CD14-positive monocyte (primary cell): ENCODE measurements at regions not wholly inside any gene's neighbourhood (a gene's known extent, or its start where the extent isn't known, plus 50 kb on each side); places are given as distances from the start of the nearest gene placed in this dataset.

Source experiments
- DNase-seq, 3 donors: peaks; one replicate each; pipeline ENCODE4 v3.0.0-alpha.2; 2011 to 2022
- H2AFZ ChIP-seq: 2 replicates; pipeline ENCODE4 v1.6.0; 2012; ENCODE audit warnings: mild to moderate bottlenecking, low read depth, low read length, inconsistent platforms; ENCODE audit not compliant: insufficient read depth, poor library complexity, severe bottlenecking
- H3K27ac ChIP-seq, 2 donors: 1 replicate in 1 of 2; 2 replicates in 1 of 2; pipeline ENCODE4 v1.5.1; 2012 to 2013; ENCODE audit warnings: low read length in 2 of 2, control low read depth in 1 of 2, inconsistent platforms in 1 of 2, low read depth in 1 of 2, mild to moderate bottlenecking in 1 of 2
- H3K27me3 ChIP-seq, 2 donors: one replicate each; pipeline versions ENCODE4 v1.6.0 to v1.6.1; 2011 to 2013; ENCODE audit warnings: low read length in 2 of 2; ENCODE audit not compliant: control insufficient read depth in 2 of 2, insufficient read depth in 2 of 2
- H3K36me3 ChIP-seq, 2 donors: replicated peaks in 1 of 2; 1 replicate in 1 of 2; 2 replicates in 1 of 2; pipeline versions ENCODE4 v1.5.1 to v1.6.1; 2012 to 2013; ENCODE audit warnings: low read length in 2 of 2, control low read depth in 1 of 2, inconsistent platforms in 1 of 2, mild to moderate bottlenecking in 1 of 2; ENCODE audit not compliant: insufficient read depth in 2 of 2, control insufficient read depth in 1 of 2
- H3K4me1 ChIP-seq, 2 donors: 1 replicate in 1 of 2; 2 replicates in 1 of 2; pipeline versions ENCODE4 v1.5.1 to v1.6.1; 2012 to 2013; ENCODE audit warnings: low read length in 2 of 2, control low read depth in 1 of 2, inconsistent platforms in 1 of 2, mild to moderate bottlenecking in 1 of 2, moderate library complexity in 1 of 2; ENCODE audit not compliant: insufficient read depth in 2 of 2, control insufficient read depth in 1 of 2
- H3K4me2 ChIP-seq: replicated peaks from 2 replicates; pipeline ENCODE3; 2012; ENCODE audit warnings: low read length, moderate library complexity, mild to moderate bottlenecking; ENCODE audit not compliant: poor library complexity, severe bottlenecking; ENCODE audit errors: extremely low read depth
- H3K4me3 ChIP-seq, 3 experiments: fragments of 200-600 bp in 1 of 3; sonication (generic) in 1 of 3; replicated peaks in 1 of 3; 1 replicate in 2 of 3; 2 replicates in 1 of 3; pipeline ENCODE4 v1.5.1; 2011 to 2013; ENCODE audit warnings: low read length in 3 of 3, mild to moderate bottlenecking in 3 of 3, control low read depth in 2 of 3, low read depth in 2 of 3, inconsistent platforms in 1 of 3, moderate library complexity in 1 of 3
- H3K79me2 ChIP-seq: 2 replicates; pipeline ENCODE4 v1.6.0; 2012; ENCODE audit warnings: mild to moderate bottlenecking, control low read depth, inconsistent platforms, low read length, moderate library complexity; ENCODE audit not compliant: insufficient read depth
- H3K9ac ChIP-seq: 2 replicates; pipeline ENCODE4 v1.6.0; 2017; ENCODE audit warnings: low read length, mild to moderate bottlenecking; ENCODE audit not compliant: insufficient read depth, poor library complexity, severe bottlenecking
- H3K9me3 ChIP-seq, 2 donors: replicated peaks in 1 of 2; 1 replicate in 1 of 2; 2 replicates in 1 of 2; pipeline versions ENCODE4 v1.5.1 to v1.6.1; 2012 to 2013; ENCODE audit warnings: low read length in 2 of 2, control low read depth in 1 of 2; ENCODE audit not compliant: control insufficient read depth in 1 of 2, insufficient read depth in 1 of 2
- H4K20me1 ChIP-seq: 2 replicates; pipeline ENCODE4 v1.6.0; 2012; ENCODE audit warnings: mild to moderate bottlenecking, low read length, control low read depth, moderate library complexity; ENCODE audit not compliant: insufficient read depth
- H3K27ac Mint-ChIP-seq, 7 donors: one replicate each; pipeline ENCODE4 v1.8.0; 2020; ENCODE audit warnings: mild to moderate bottlenecking in 7 of 7, mixed read lengths in 7 of 7, moderate library complexity in 6 of 7, inconsistent platforms in 2 of 7
- H3K27me3 Mint-ChIP-seq, 3 donors: one replicate each; pipeline ENCODE4 v1.8.0; 2021 to 2022; ENCODE audit warnings: low read depth in 3 of 3, mild to moderate bottlenecking in 3 of 3, mixed read lengths in 3 of 3, moderate library complexity in 3 of 3, inconsistent platforms in 1 of 3
- H3K36me3 Mint-ChIP-seq, 2 donors: one replicate each; pipeline ENCODE4 v1.8.0; 2020; ENCODE audit warnings: mixed read lengths in 2 of 2, inconsistent platforms in 1 of 2, mild to moderate bottlenecking in 1 of 2
- H3K4me1 Mint-ChIP-seq: one replicate; pipeline ENCODE4 v1.8.0; 2020; ENCODE audit warnings: mild to moderate bottlenecking, mixed read lengths
- H3K4me3 Mint-ChIP-seq, 2 donors: one replicate each; pipeline ENCODE4 v1.8.0; 2020; ENCODE audit warnings: mild to moderate bottlenecking in 2 of 2, mixed read lengths in 2 of 2, moderate library complexity in 1 of 2
- H3K9me3 Mint-ChIP-seq, 7 donors: one replicate each; pipeline ENCODE4 v1.8.0; 2020 to 2022; ENCODE audit warnings: mixed read lengths in 7 of 7, mild to moderate bottlenecking in 6 of 7, moderate library complexity in 6 of 7, inconsistent platforms in 2 of 7
- CTCF ChIP-seq: fragments of 200-600 bp; IDR thresholded peaks from one replicate; pipeline ENCODE4 v1.8.0; 2022; ENCODE audit warnings: antibody characterized with exemption, mild to moderate bottlenecking
- WGBS: methylation state at CpG from one replicate; pipeline ENCODE4 v1.1.5; 2013; ENCODE audit warnings: missing lambda C conversion rate; ENCODE audit not compliant: insufficient coverage; 5-methylcytosine and 5-hydroxymethylcytosine counted together
- intact Hi-C, 2 donors: fragments of 100-400 bp; cut with micrococcal nuclease; formaldehyde crosslinking; loops; one replicate each; pipeline versions ENCODE4 v1.15.0 to v1.15.1; 2023

DNA sequence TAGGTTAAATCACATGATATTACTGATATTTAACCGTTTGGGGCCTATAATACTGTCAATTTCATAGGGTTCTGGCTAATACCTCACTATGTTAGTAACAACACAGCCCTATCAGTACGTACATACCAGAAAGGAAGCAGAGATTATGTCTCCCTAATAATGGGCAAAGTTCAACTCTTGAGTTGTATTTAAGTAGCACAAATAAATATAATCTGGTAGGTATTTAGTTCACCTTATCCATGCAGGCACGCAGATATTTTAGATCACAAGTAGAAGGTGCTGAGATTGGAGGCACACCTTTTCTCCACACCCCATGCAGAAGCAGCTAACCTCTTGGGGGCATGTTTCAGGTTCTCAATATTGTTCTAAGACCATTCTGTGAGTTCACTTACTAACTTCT is 118.9 kb downstream of the IRS1 start:
- no peak overlapping the region for H3K4me3 ChIP-seq
- no peak overlapping the region for H3K4me2 ChIP-seq
- H4K20me1 ChIP-seq = no peaks in the 10 kb centered on the region
- no peaks in the 10 kb centered on the region for H3K79me2 ChIP-seq
- no peak for TF ChIP-seq CTCF
- H2AFZ ChIP-seq = no peak overlapping the region
- H3K4me1 Mint-ChIP-seq = no peaks in the 10 kb centered on the region
- no peak overlapping the region for H3K9ac ChIP-seq
- H3K27ac ChIP-seq = no peak overlapping the region
- H3K4me1 ChIP-seq = no peaks in the 10 kb centered on the region
- H3K9me3 ChIP-seq = no peaks in the 10 kb centered on the region
- H3K27me3 Mint-ChIP-seq = peaks cover 3 to 12% (median 9%) of the 10 kb centered on the region in 3 donors
- peaks cover 0 to 2% of the 10 kb centered on the region in 2 donors for H3K27me3 ChIP-seq
- DNase-seq = no peak
- peaks cover 0 to 4% (median 0%) of the 10 kb centered on the region in 7 donors for H3K9me3 Mint-ChIP-seq
- no peaks in the 10 kb centered on the region for H3K36me3 Mint-ChIP-seq
- intact Hi-C loops = no loop called here
- no peaks in the 10 kb centered on the region for H3K36me3 ChIP-seq
- H3K4me3 Mint-ChIP-seq = no peak overlapping the region
- H3K27ac Mint-ChIP-seq = no peak overlapping the region
- no CpG with 5 or more reads among the region's 3 CpGs for WGBS

DNA sequence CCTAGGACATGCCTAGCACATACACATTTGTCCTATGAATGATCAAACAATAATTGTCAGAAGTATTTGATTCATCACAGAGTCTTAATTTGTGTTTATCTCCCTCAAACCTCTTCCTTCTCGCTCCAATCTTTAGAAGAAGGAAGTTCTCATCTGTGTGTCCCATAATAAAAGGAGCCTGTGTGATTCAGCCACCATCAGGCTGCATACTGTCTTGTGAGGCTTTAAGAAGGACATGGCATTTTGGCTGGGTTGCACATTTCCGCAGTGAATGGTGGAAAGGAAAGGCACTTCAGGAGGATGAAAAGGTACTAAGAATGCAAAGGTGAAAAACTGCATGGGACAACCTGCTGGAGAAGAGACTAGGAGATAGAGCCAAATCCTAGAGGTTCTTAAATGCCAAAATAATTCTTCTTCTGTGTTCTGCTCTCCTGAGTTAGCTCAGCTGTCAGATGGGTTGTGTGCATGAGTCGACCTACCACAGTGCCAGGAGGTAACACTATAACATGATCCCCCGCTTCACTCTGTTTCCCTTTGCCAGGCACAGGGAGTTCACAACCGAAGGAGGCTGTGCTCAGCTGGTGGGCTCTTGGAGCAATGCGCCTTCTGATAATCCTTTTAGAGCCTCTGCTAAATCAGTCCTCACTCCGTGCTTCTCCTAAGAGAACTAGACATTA is 120.1 kb downstream of the IRS1 start:
- no peaks in the 10 kb centered on the region for H3K36me3 Mint-ChIP-seq
- no peak for TF ChIP-seq CTCF
- no peak overlapping the region for H3K27ac ChIP-seq
- H4K20me1 ChIP-seq = no peaks in the 10 kb centered on the region
- H3K9me3 ChIP-seq = no peaks in the 10 kb centered on the region
- no peaks in the 10 kb centered on the region for H3K4me1 Mint-ChIP-seq
- H3K4me3 ChIP-seq = no peak overlapping the region
- H3K9me3 Mint-ChIP-seq = peaks cover 0 to 4% (median 0%) of the 10 kb centered on the region in 7 donors
- no peaks in the 10 kb centered on the region for H3K79me2 ChIP-seq
- H2AFZ ChIP-seq = no peak overlapping the region
- WGBS = 88% methylated on average over 2 of the region's 7 CpGs
- H3K36me3 ChIP-seq = no peaks in the 10 kb centered on the region
- DNase-seq = no peak
- H3K9ac ChIP-seq = no peak overlapping the region
- H3K4me2 ChIP-seq = no peak overlapping the region
- H3K4me3 Mint-ChIP-seq = no peak overlapping the region
- H3K27ac Mint-ChIP-seq = no peak overlapping the region
- H3K27me3 Mint-ChIP-seq = peaks cover 6 to 14% (median 14%) of the 10 kb centered on the region in 3 donors
- intact Hi-C loops = no loop called here
- H3K27me3 ChIP-seq = peaks cover 0 to 2% of the 10 kb centered on the region in 2 donors
- no peaks in the 10 kb centered on the region for H3K4me1 ChIP-seq
